HUES48 (cell line): ENCODE measurements at regions not wholly inside any gene's neighbourhood (a gene's known extent, or its start where the extent isn't known, plus 50 kb on each side); places are given as distances from the start of the nearest gene placed in this dataset.

Experiments used
- H3K27ac ChIP-seq: one replicate; pipeline ENCODE4 v1.7.0; 2013; ENCODE audit warnings: low read depth, low read length, inconsistent platforms
- H3K27me3 ChIP-seq: 2 replicates; pipeline ENCODE4 v1.6.1; 2013; ENCODE audit warnings: mild to moderate bottlenecking, low read length; ENCODE audit not compliant: control insufficient read depth, insufficient read depth
- H3K36me3 ChIP-seq: 2 replicates; pipeline ENCODE4 v1.6.1; 2013; ENCODE audit warnings: low read length; ENCODE audit not compliant: control insufficient read depth, insufficient read depth
- H3K4me1 ChIP-seq: 2 replicates; pipeline ENCODE4 v1.6.1; 2013; ENCODE audit warnings: mild to moderate bottlenecking, low read length; ENCODE audit not compliant: control insufficient read depth, insufficient read depth
- H3K4me3 ChIP-seq: 2 replicates; pipeline ENCODE4 v1.5.1; 2013; ENCODE audit warnings: mild to moderate bottlenecking, low read depth, low read length
- H3K9ac ChIP-seq: 2 replicates; pipeline ENCODE4 v1.6.1; 2013; ENCODE audit warnings: mild to moderate bottlenecking, low read depth, low read length, moderate library complexity
- H3K9me3 ChIP-seq: 2 replicates; pipeline ENCODE4 v1.6.1; 2013; ENCODE audit warnings: low read length; ENCODE audit not compliant: control insufficient read depth, insufficient read depth

DNA sequence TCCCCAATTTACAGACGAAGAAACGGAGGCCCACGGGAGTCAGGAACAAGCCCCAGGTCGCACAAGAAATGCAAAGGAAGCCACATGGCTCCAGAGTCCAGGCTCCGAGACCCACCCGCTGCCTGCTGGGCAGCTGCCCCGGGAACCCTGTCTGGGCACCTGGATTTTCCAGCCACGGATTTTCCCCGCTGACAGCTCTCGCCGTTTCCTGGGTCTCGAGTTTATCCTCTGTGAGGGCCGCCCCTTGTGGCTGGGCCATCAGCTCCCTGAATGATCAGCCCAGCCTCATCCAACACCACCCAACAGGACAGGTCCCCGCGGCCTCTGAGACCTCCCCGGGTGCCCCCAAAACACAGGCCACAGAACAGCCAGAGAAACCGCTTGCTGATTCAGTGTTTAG is 189.7 kb downstream of the BRD1 start:
- no peaks in the 10 kb centered on the region for H3K27me3 ChIP-seq
- no peak overlapping the region for H3K9ac ChIP-seq
- H3K4me3 ChIP-seq = no peak overlapping the region
- H3K4me1 ChIP-seq = no peaks in the 10 kb centered on the region; the same call in 1 of the 2 replicates
- H3K36me3 ChIP-seq = no peaks in the 10 kb centered on the region
- no peak overlapping the region for H3K27ac ChIP-seq
- no peaks in the 10 kb centered on the region for H3K9me3 ChIP-seq

GRCh38 chr22:49637255-49637760 is 190.4 kb downstream of the BRD1 start:
- Histone ChIP-seq H3K27ac (no peak overlapping the region), H3K4me3 (no peak overlapping the region), H3K9ac (no peak overlapping the region), H3K9me3 (no peaks in the 10 kb centered on the region), H3K36me3 (no peaks in the 10 kb centered on the region), H3K4me1 (peaks cover 4% of the 10 kb centered on the region; the same call in 1 of the 2 replicates), H3K27me3 (no peaks in the 10 kb centered on the region)

DNA sequence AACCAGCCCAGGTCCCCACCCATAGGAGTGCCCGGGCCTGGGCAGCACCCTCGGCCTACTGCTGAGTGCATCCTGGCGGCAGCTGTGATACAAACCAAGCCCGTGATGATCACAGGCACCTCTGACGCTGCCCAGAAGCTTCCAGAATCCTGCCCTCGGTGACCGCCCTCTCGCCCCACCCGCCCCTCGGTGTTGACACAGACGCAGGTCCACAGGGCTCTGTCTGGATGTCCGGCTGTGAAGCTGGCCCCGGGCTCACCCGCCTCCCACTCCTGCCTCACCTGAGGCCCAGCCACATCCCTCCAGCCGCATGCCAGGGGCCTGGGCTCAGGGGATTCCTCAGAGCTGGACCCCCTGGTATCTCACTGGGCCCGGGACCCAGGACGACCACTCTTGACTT is 191.0 kb downstream of the BRD1 start:
- no peaks in the 10 kb centered on the region for H3K36me3 ChIP-seq
- H3K27me3 ChIP-seq = peaks cover 3% of the 10 kb centered on the region; the same call in 1 of the 2 replicates
- no peak overlapping the region for H3K4me3 ChIP-seq
- H3K4me1 ChIP-seq = peaks cover 8% of the 10 kb centered on the region; the same call in 1 of the 2 replicates
- no peaks in the 10 kb centered on the region for H3K9me3 ChIP-seq
- no peak overlapping the region for H3K27ac ChIP-seq
- no peak overlapping the region for H3K9ac ChIP-seq

- peaks cover 3% of the 10 kb centered on the region; the same call in 1 of the 2 replicates for H3K27me3 ChIP-seq
- H3K9ac ChIP-seq = no peak overlapping the region
- H3K27ac ChIP-seq = no peak overlapping the region
- H3K36me3 ChIP-seq = no peaks in the 10 kb centered on the region
- H3K9me3 ChIP-seq = no peaks in the 10 kb centered on the region
- H3K4me3 ChIP-seq = no peak overlapping the region
- H3K4me1 ChIP-seq = peaks cover 8% of the 10 kb centered on the region; the same call in 1 of the 2 replicates
These were observed 191.5 kb downstream of the BRD1 start for GRCh38 chr22:49636214-49636613.

- Histone ChIP-seq H3K27me3 (peaks cover 3% of the 10 kb centered on the region; the same call in 1 of the 2 replicates), H3K9ac (no peak overlapping the region), H3K9me3 (no peaks in the 10 kb centered on the region), H3K4me3 (no peak overlapping the region), H3K27ac (no peak overlapping the region), H3K4me1 (peaks cover 8% of the 10 kb centered on the region; the same call in 1 of the 2 replicates), H3K36me3 (no peaks in the 10 kb centered on the region)
These were observed 193.5 kb downstream of the BRD1 start for GRCh38 chr22:49634006-49634772.

DNA sequence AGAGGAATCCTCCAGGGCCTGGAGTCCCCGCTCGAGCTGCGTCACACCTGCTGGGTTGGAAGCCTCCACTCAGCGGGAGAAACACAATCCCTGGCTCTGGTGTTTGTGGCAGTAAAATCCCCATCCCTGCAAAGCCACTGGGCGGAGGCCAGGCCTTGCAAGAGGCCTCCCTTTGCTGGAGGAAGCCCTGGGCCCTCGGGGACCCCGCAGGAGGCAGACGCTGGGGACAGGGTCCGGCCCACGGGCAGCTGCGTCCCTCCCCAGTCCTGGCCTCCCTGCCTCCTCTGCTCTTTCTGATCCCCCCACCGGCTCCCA is 194.7 kb downstream of the BRD1 start:
- peak overlapping the region; percentile 51 for H3K27ac ChIP-seq
- H3K4me1 ChIP-seq = peaks cover 8% of the 10 kb centered on the region; the same call in 1 of the 2 replicates
- H3K4me3 ChIP-seq = no peak overlapping the region

GRCh38 chr22:49632199-49633009 is 195.3 kb downstream of the BRD1 start:
- H3K36me3 ChIP-seq = no peaks in the 10 kb centered on the region
- H3K9ac ChIP-seq = peak overlapping the region; percentile 46
- H3K27ac ChIP-seq = peak overlapping the region; percentile 51
- H3K27me3 ChIP-seq = peaks cover 3% of the 10 kb centered on the region; the same call in 1 of the 2 replicates
- peaks cover 8% of the 10 kb centered on the region; the same call in 1 of the 2 replicates for H3K4me1 ChIP-seq
- H3K9me3 ChIP-seq = no peaks in the 10 kb centered on the region
- H3K4me3 ChIP-seq = peak overlapping the region; percentile 60

More for the DNA sequence above, 194.7 kb downstream of the BRD1 start:
- H3K9me3 ChIP-seq = no peaks in the 10 kb centered on the region
- H3K9ac ChIP-seq = no peak overlapping the region
- no peaks in the 10 kb centered on the region for H3K36me3 ChIP-seq
- H3K27me3 ChIP-seq = peaks cover 3% of the 10 kb centered on the region; the same call in 1 of the 2 replicates

DNA sequence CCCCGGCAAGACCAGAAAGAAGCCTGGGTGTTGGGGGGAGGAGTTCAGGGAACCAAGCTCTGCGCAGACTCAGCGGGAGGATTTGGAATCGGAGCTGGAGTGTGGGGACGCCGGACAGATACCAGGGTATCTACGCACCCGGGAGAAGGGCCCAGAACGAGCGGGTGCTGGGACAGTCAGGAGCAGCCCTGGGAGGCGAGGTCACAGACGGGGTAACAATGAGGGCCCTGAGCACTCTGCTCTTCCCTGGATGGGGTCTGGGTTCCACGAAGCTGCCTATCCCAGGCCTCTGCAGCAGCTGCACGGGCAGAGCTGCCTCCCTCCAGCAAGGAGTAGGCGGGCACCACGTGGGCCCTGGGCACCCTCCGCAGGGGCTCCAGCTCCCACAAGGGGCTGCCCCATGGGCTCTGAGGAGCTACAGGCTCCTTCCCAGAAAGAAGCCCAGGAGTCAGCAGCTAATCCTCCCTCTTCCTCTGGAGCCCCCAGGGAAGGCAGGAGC is 197.2 kb downstream of the BRD1 start:
- no peak overlapping the region for H3K9ac ChIP-seq
- H3K9me3 ChIP-seq = no peaks in the 10 kb centered on the region
- peaks cover 8% of the 10 kb centered on the region; the same call in 1 of the 2 replicates for H3K4me1 ChIP-seq
- H3K36me3 ChIP-seq = no peaks in the 10 kb centered on the region
- H3K4me3 ChIP-seq = no peak overlapping the region
- no peak overlapping the region for H3K27ac ChIP-seq
- peaks cover 3% of the 10 kb centered on the region; the same call in 1 of the 2 replicates for H3K27me3 ChIP-seq

DNA sequence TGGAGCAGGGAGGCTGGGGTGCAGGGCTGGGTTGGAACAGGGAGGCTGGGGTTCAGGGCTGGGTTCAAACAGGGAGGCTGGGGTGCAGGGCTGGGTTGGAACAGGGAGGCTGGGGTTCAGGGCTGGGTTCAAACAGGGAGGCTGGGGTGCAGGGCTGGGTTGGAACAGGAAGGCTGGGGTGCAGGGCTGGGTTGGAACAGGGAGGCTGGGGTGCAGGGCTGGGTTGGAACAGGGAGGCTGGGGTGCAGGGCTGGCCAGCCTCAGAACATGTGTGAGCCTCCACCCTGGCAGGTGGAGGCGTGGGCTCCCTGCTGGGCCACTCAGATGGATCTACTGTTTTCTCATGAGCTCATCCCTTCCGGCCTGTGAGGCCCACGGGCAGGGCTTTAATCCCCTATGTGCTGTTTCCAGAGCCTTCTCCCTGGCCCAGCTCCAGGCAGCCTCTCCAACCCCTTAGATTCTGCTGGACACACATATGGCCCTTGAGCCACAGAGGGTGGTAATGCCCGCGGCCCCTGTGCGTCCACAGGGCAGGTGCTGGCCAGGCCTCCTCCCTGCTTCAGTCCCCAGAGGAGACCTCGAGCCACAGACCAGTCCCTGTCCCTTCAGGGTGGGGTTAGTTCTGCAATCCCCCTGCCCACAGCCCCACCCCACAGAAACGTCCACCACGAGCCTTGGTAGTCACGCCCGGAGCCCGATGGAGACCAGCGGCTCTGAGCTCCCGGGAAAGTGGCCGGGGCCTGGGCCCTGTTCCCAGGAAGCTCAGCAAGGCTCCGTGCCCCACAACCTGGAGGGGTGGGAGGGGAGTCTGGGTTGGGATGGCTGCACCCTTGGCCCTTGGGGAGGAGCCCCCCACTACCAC is 197.9 kb downstream of the BRD1 start:
- peaks cover 3% of the 10 kb centered on the region; the same call in 1 of the 2 replicates for H3K27me3 ChIP-seq
- peaks cover 8% of the 10 kb centered on the region; the same call in 1 of the 2 replicates for H3K4me1 ChIP-seq
- no peak overlapping the region for H3K27ac ChIP-seq
- no peak overlapping the region for H3K9ac ChIP-seq
- H3K4me3 ChIP-seq = no peak overlapping the region
- no peaks in the 10 kb centered on the region for H3K36me3 ChIP-seq
- H3K9me3 ChIP-seq = no peaks in the 10 kb centered on the region

DNA sequence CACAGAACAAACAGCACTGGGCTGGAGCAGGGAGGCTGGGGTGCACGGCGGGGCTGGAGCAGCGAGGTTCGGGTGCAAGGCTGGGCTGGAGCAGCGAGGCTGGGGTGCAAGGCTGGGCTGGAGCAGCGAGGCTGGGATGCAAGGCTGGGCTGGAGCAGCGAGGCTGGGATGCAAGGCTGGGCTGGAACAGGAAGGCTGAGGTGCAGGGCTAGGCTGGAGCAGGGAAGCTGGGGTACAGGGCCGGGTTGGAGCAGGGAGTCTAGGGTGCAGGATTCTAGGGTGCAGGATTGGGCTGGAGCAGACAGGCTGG is 198.5 kb downstream of the BRD1 start:
- Histone ChIP-seq H3K27me3 (peaks cover 3% of the 10 kb centered on the region; the same call in 1 of the 2 replicates), H3K27ac (no peak overlapping the region), H3K9me3 (no peaks in the 10 kb centered on the region), H3K4me3 (no peak overlapping the region), H3K36me3 (no peaks in the 10 kb centered on the region), H3K4me1 (peaks cover 8% of the 10 kb centered on the region; the same call in 1 of the 2 replicates), H3K9ac (no peak overlapping the region)
